GM10266 (cell line): ENCODE measurements at regions not wholly inside any gene's neighbourhood (a gene's known extent, or its start where the extent isn't known, plus 50 kb on each side); places are given as distances from the start of the nearest gene placed in this dataset.

ENCODE experiments used
- DNase-seq: peaks from one replicate; pipeline ENCODE4 v3.0.0; 2012; ENCODE audit errors: extremely low spot score
- CTCF ChIP-seq: IDR thresholded peaks from 2 replicates; pipeline ENCODE4 v1.5.1; 2012; ENCODE audit warnings: mild to moderate bottlenecking, low read depth; ENCODE audit not compliant: control insufficient read depth, insufficient read depth; ENCODE audit errors: missing control alignments

GRCh38 chr5:156232251-156232869 is 94.6 kb upstream of the SGCD start:
- no peak for TF ChIP-seq CTCF
- no peak for DNase-seq

GRCh38 chr5:156237361-156237760 is 89.6 kb upstream of the SGCD start:
- DNase-seq = no peak
- no peak for TF ChIP-seq CTCF

- no peak for TF ChIP-seq CTCF
Observed at GRCh38 chr5:156239800-156240199, 87.2 kb upstream of the SGCD start.

GRCh38 chr5:156240414-156240813 is 86.5 kb upstream of the SGCD start:
- DNase-seq = no peak
- no peak for TF ChIP-seq CTCF

More at GRCh38 chr5:156239800-156240199, 87.2 kb upstream of the SGCD start:
- no peak for DNase-seq

- no peak for TF ChIP-seq CTCF
- DNase-seq = no peak
Observed at GRCh38 chr5:156241266-156241665, 85.7 kb upstream of the SGCD start.

GRCh38 chr5:156245895-156246294 is 81.1 kb upstream of the SGCD start:
- no peak for DNase-seq
- no peak for TF ChIP-seq CTCF

- no peak for DNase-seq
- no peak for TF ChIP-seq CTCF
Observed at GRCh38 chr5:156251076-156251475, 75.9 kb upstream of the SGCD start.
